ENCODE measurements at regions not wholly inside any gene's neighbourhood (a gene's known extent, or its start where the extent isn't known, plus 50 kb on each side); places are given as distances from the start of the nearest gene placed in this dataset.
"Not testable (repeated sequence)": the region's sequence is repeated elsewhere in the genome, so short reads cannot be mapped to it uniquely, and the experiment has no call there.

GRCh38 chr5:62155988-62156387, 150.0 kb upstream of the KIF2A start:
- DNase-seq (ENCODE audit: low read depth), result no peak

GRCh38 chr5:62167561-62168057, 138.4 kb upstream of the KIF2A start:
- DNase-seq (ENCODE audit: low read depth), result no peak

GRCh38 chr5:62168506-62169281, 137.3 kb upstream of the KIF2A start:
- DNase-seq (ENCODE audit: low read depth), result no peak

- DNase-seq (ENCODE audit: low read depth), result no peak
These were observed 127.7 kb upstream of the KIF2A start for GRCh38 chr5:62178258-62178657.

- no peak for DNase-seq (ENCODE audit: low read depth)
These were observed 123.2 kb upstream of the KIF2A start for GRCh38 chr5:62182802-62183201.

- DNase-seq (ENCODE audit: low read depth), result no peak
These were observed 122.3 kb upstream of the KIF2A start for GRCh38 chr5:62183727-62184126.

GRCh38 chr5:62184444-62184843, 121.6 kb upstream of the KIF2A start:
- DNase-seq (ENCODE audit: low read depth), result no peak

GRCh38 chr5:62190173-62190572, 115.8 kb upstream of the KIF2A start:
- DNase-seq (ENCODE audit: low read depth), result no peak

- DNase-seq (ENCODE audit: low read depth), result no peak
These were observed 115.1 kb upstream of the KIF2A start for GRCh38 chr5:62190931-62191330.

- no peak for DNase-seq (ENCODE audit: low read depth)
These were observed 113.0 kb upstream of the KIF2A start for GRCh38 chr5:62192958-62193357.

GRCh38 chr5:62196532-62196931, 109.5 kb upstream of the KIF2A start:
- DNase-seq (ENCODE audit: low read depth), result not testable (repeated sequence)

GRCh38 chr5:62197697-62198096, 108.3 kb upstream of the KIF2A start:
- DNase-seq (ENCODE audit: low read depth), result no peak

GRCh38 chr5:62198421-62198820, 107.6 kb upstream of the KIF2A start:
- DNase-seq (ENCODE audit: low read depth), result no peak

- DNase-seq (ENCODE audit: low read depth), result no peak
These were observed 106.0 kb upstream of the KIF2A start for GRCh38 chr5:62199792-62200716.

- DNase-seq (ENCODE audit: low read depth), result peak; percentile 34
These were observed 99.7 kb upstream of the KIF2A start for GRCh38 chr5:62206150-62206829.

- no peak for DNase-seq (ENCODE audit: low read depth)
These were observed 97.7 kb upstream of the KIF2A start for GRCh38 chr5:62208218-62208852.

GRCh38 chr5:62211405-62211804, 94.6 kb upstream of the KIF2A start:
- no peak for DNase-seq (ENCODE audit: low read depth)

GRCh38 chr5:62212648-62213047, 93.4 kb upstream of the KIF2A start:
- DNase-seq (ENCODE audit: low read depth), result no peak

- DNase-seq (ENCODE audit: low read depth), result peak; percentile 30
These were observed 91.3 kb upstream of the KIF2A start for GRCh38 chr5:62214701-62215100.

- DNase-seq (ENCODE audit: low read depth), result not testable (repeated sequence)
These were observed 89.4 kb upstream of the KIF2A start for GRCh38 chr5:62216603-62217002.

GRCh38 chr5:62217095-62217494, 88.9 kb upstream of the KIF2A start:
- DNase-seq (ENCODE audit: low read depth), result not testable (repeated sequence)

- DNase-seq (ENCODE audit: low read depth), result not testable (repeated sequence)
These were observed 87.1 kb upstream of the KIF2A start for GRCh38 chr5:62218860-62219259.

All from M059J (cell line).